NOMO-1 (cell line): ENCODE measurements at regions not wholly inside any gene's neighbourhood (a gene's known extent, or its start where the extent isn't known, plus 50 kb on each side); places are given as distances from the start of the nearest gene placed in this dataset.

Source experiments
- DNase-seq, 2 experiments: peaks; one replicate each; lab custom pipeline; 2025; ENCODE audit not compliant: unreplicated experiment in 2 of 2; lab: John Stamatoyannopoulos, UW

DNA sequence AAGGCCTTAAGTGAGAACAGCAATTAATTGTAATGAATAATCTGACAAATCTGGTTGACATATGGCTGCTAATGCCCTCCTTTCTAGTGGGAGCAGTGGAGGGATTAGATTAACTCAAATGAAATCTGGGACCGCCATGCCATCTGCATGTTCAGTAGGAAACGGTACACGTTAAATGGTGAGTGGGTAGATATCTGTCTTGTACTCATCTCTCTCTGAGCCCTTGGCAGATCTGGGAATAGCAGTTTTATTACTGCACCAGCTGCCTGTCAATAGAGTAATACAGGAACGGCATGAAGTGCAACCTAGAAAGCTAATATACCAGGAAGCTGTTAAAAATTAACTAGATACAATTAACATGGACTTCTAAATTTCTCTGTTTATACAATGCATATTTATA is 258.8 kb downstream of the GPD2 start:
- DNase-seq: no peak

DNA sequence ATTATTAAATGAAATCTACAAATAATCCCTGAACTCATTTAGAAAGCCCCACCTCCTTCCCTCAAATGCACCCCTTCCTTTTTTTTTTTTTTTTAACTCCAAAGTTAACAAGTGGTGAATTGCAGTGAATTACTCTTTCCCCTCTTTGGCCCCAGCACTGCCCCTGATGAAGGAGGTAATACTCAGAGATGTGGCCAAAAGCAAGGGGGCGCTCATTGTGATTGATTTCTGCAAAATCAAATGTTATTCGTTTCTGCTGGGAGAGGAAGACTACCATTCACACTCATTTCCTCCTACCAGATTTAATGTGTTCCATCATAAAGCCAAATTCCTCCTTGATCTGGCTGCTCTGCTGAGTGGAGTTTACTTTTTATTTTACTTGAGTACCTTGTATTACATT is 259.4 kb downstream of the GPD2 start:
- DNase-seq: no peak

GRCh38 chr2:156697906-156698305 is 261.7 kb downstream of the GPD2 start:
- DNase-seq: no peak

DNA sequence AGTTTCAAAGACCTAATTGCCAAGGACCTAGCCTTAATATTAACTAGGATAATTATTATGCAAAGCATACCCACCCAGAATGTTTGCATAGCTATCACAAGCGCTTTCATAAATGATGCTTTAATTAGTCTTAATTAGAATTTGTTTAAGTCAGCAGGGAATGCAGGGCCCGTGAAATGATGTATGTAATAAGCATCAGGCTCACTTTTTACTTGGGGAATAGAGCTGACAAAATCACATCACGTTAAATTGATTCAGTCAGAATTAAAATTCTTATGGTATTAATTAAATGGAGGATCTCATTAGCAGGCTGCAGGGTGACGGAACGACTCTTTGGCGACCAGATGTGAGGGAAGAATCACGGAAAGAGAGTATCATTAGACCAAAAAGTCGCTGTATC is 264.5 kb downstream of the GPD2 start:
- no peak for DNase-seq

- no peak for DNase-seq
These were observed 266.4 kb downstream of the GPD2 start for GRCh38 chr2:156702541-156702940.

- DNase-seq: no peak
These were observed 267.5 kb downstream of the GPD2 start for GRCh38 chr2:156703642-156704041.

- DNase-seq: no peak
These were observed 268.0 kb downstream of the GPD2 start for GRCh38 chr2:156704132-156704531.

DNA sequence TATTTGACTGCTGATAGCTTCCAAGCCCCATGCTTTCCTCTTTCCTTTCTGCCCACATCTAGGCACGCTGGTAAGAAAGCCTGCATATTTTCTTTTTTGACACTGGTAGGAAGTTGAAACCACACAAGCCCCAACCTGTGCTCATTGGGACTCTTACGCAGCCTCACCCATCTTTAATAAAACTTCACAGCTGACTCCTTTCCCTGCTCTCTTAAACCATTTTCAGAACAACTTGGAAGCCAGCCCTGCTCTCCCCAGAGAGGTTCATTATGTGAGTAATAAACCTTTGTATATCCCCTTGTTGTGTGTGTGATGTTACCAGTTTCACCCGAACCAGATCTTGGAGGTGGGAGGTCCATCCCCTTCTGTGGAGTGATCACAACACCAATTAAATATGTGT is 268.4 kb downstream of the GPD2 start:
- DNase-seq: no peak

GRCh38 chr2:156706576-156706975 is 270.4 kb downstream of the GPD2 start:
- DNase-seq: no peak

GRCh38 chr2:156708051-156708450 is 271.9 kb downstream of the GPD2 start:
- no peak for DNase-seq

- DNase-seq: no peak
These were observed 272.9 kb downstream of the GPD2 start for GRCh38 chr2:156709091-156709490.

- no peak for DNase-seq
These were observed 282.9 kb downstream of the GPD2 start for GRCh38 chr2:156719036-156719435.

GRCh38 chr2:156727867-156728266 is 291.7 kb downstream of the GPD2 start:
- DNase-seq: no peak

DNA sequence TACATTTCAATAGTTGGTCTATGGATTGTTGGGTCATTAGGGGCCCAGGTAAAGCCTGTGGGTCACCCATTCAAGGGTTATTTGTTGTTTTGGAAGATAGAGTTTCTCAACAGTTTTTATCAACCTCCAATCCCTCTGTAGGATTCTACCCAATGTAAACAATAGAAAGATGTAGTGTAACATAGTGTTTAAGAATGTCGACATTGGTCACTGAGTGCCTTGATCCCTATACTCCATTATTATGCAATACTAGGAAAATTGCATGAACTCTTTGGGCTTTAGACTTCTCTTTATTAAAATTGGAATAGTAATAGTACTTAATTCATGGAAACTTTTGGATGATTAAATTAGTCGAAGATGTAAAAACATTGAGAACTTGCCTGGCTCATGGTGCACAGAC is 292.1 kb downstream of the GPD2 start:
- no peak for DNase-seq

GRCh38 chr2:156731506-156731905 is 295.3 kb downstream of the GPD2 start:
- DNase-seq: no peak

DNA sequence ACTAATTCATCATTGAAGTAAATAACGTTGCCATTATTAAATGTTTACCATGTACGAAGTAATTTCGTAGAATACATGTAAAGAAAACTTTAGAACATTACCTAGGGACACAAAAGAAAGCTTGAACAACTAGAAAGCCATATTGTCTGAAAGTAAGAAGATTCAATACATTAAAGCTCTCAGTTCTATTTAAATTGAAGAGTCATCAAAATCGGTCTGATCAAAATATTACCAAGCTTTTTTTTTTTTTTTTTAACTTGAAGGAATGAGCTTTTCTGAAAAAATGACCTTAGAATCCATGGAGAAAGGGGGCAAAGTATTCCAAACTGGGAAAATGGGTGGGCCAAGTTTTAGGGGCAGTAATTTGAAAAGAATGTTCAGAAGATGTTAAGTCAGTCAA is 300.8 kb downstream of the GPD2 start:
- no peak for DNase-seq

DNA sequence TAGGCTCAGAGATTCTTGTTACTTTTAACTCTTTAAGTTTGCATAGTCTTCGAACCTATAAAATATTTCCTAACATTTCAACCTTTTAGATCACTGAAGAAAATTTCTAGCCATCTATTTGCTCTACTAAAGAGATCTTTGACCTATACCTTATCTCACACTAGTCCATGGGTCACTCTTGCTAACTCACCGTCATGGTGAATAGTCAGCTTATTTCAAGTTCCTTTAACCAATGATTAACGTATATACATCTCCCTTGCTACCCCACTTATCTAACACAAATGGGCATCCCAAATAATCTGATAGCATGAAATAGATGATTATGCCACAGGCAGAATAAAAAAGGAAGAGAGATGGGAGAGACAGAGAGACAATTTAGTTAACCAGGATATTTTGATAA is 303.1 kb downstream of the GPD2 start:
- DNase-seq: no peak

DNA sequence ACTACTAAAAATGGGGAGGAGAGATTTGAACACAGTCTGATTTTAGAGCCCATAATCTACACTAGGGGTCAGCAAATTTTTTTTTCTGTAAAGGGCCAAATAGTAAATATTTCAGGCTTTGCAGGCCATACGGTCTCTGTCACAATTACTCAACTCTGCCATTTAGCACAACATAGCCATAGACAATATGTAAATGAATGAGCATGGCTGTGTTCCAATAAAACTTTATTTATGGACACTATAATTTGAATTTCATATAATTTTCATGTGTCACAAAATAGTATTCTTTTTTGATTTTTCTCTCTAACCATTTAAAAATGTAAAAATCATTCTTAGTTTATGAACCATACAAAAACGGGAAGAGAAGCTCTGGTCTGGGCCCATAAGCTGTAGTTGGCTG is 309.4 kb downstream of the GPD2 start:
- no peak for DNase-seq

GRCh38 chr2:156748221-156748620 is 312.0 kb downstream of the GPD2 start:
- DNase-seq: no peak

GRCh38 chr2:156752042-156752441 is 315.9 kb downstream of the GPD2 start:
- DNase-seq: no peak

DNA sequence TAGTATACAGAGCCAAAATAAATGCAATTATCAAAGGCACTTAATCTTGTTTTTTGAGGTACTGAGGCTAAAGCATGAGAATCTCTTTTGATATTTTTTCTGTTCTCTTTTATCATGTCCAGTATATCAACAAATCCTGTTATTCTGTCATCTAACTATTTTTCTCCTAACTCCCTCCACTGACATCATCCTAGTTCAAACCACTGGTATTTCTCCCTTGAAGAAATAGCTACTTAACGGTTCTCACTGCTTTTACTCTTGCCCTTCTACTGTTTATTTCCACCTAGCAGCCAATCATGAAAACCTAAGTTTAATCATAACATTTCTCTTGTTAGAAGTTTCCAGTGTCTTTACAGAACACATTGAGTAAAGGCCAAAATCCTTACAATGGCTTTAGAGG is 317.6 kb downstream of the GPD2 start:
- no peak for DNase-seq

GRCh38 chr2:156756516-156756915 is 320.3 kb downstream of the GPD2 start:
- DNase-seq: no peak

DNA sequence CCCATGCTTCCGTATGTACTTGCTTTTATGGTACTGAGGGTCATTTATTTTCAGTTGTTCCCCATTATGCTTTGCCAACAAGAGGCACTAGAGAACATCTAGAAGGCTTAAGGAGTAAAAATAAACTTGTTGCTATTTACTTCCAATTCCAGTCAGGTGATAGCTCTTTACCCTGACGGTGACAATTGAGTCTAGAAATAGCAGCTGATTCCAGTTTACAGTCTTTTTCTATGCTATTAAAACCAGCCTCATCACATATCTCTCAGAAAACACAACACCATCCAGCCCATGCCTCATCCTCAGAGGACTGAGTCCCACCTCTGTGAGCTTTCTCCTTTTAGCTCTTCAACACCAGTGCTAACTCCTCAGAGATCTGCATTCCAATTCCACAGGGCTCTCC is 327.0 kb downstream of the GPD2 start:
- DNase-seq: no peak

GRCh38 chr2:156765043-156765442 is 328.9 kb downstream of the GPD2 start:
- DNase-seq: no peak
